H1 (cell line): ENCODE measurements at regions not wholly inside any gene's neighbourhood (a gene's known extent, or its start where the extent isn't known, plus 50 kb on each side); places are given as distances from the start of the nearest gene placed in this dataset.
A peak's percentile ranks its signal among the peaks of the same experiment; 100 is the strongest.

Source experiments
- CTCF ChIA-PET: fragments of 300-600 bp; sonication (Branson Sonifier 250); formaldehyde crosslinking; loops from one replicate; lab custom pipeline; 2021; ENCODE audit not compliant: partially characterized antibody; lab: Charles Lee
- POLR2A ChIA-PET: fragments of 300-600 bp; sonication (Branson Sonifier 250); formaldehyde crosslinking; loops from one replicate; lab custom pipeline; 2021; ENCODE audit warnings: inconsistent platforms; ENCODE audit not compliant: partially characterized antibody; lab: Charles Lee
- DNase-seq, 2 experiments: peaks; one replicate each; pipeline versions ENCODE4 v3.0.0 to v3.0.0-alpha.2; 2010 to 2022; ENCODE audit warnings: low spot score in 2 of 2, low read depth in 1 of 2, mixed read lengths in 1 of 2
- FAIRE-seq: peaks from 2 replicates; lab custom pipeline; 2011; peaks lifted over from hg19 to GRCh38; lab: Jason Lieb, UNC
- H2AFZ ChIP-seq: 2 replicates; pipeline ENCODE4 v1.8.1; 2012; ENCODE audit warnings: low read length, inconsistent platforms
- H2AK5ac ChIP-seq: 2 replicates; pipeline ENCODE4 v1.6.1; 2013; ENCODE audit warnings: low read depth, low read length
- H2BK120ac ChIP-seq: replicated peaks from 2 replicates; pipeline ENCODE3; 2013; ENCODE audit warnings: low read depth, low read length, inconsistent platforms
- H2BK12ac ChIP-seq: 2 replicates; pipeline ENCODE4 v1.6.1; 2013; ENCODE audit warnings: low read depth, low read length
- H2BK15ac ChIP-seq: 2 replicates; pipeline ENCODE4 v1.6.1; 2013; ENCODE audit warnings: low read length
- H2BK20ac ChIP-seq: 2 replicates; pipeline ENCODE4 v1.6.1; 2013; ENCODE audit warnings: low read length
- H2BK5ac ChIP-seq: 2 replicates; pipeline ENCODE4 v1.6.1; 2013; ENCODE audit warnings: low read depth, low read length
- H3K14ac ChIP-seq: 2 replicates; pipeline ENCODE4 v1.6.1; 2013; ENCODE audit warnings: inconsistent platforms; ENCODE audit not compliant: insufficient read length
- H3K18ac ChIP-seq: 2 replicates; pipeline ENCODE4 v1.6.1; 2013; ENCODE audit warnings: low read length; ENCODE audit errors: extremely low read depth
- H3K23ac ChIP-seq: 2 replicates; pipeline ENCODE4 v1.6.1; 2013; ENCODE audit warnings: inconsistent platforms; ENCODE audit not compliant: insufficient read length
- H3K23me2 ChIP-seq: 2 replicates; pipeline ENCODE4 v1.6.1; 2013; ENCODE audit warnings: low read depth, low read length
- H3K27ac ChIP-seq: 2 replicates; pipeline ENCODE4 v1.6.1; 2011; ENCODE audit warnings: low read depth, low read length, inconsistent platforms
- H3K27me3 ChIP-seq, 4 experiments: replicated peaks in 1 of 4; 1 replicate in 1 of 4; 2 replicates in 3 of 4; pipeline versions ENCODE4 v1.6.1 to v1.8.1; 2011 to 2013; ENCODE audit warnings: low read length in 3 of 4, mild to moderate bottlenecking in 3 of 4, inconsistent platforms in 2 of 4, mixed read lengths in 2 of 4, moderate library complexity in 1 of 4; ENCODE audit not compliant: control insufficient read depth in 3 of 4, insufficient read depth in 3 of 4; ENCODE audit errors: extremely low read depth in 1 of 4
- H3K36me3 ChIP-seq, 4 experiments: 2 replicates each; pipeline versions ENCODE4 v1.6.1 to v1.8.1; 2011 to 2013; ENCODE audit warnings: mild to moderate bottlenecking in 4 of 4, low read length in 3 of 4, moderate library complexity in 2 of 4, control low read depth in 1 of 4, inconsistent platforms in 1 of 4; ENCODE audit not compliant: insufficient read depth in 4 of 4, control insufficient read depth in 2 of 4
- H3K4ac ChIP-seq: replicated peaks from 2 replicates; pipeline ENCODE3; 2013; ENCODE audit warnings: low read length, low read depth, mixed read lengths, inconsistent platforms; ENCODE audit not compliant: insufficient read length
- H3K4me1 ChIP-seq, 4 experiments: replicated peaks in 1 of 4; 1 replicate in 1 of 4; 2 replicates in 3 of 4; pipeline versions ENCODE4 v1.6.1 to v1.8.1; 2011 to 2013; ENCODE audit warnings: low read length in 3 of 4, inconsistent platforms in 2 of 4, mixed read lengths in 1 of 4; ENCODE audit not compliant: insufficient read depth in 4 of 4, control insufficient read depth in 3 of 4
- H3K4me2 ChIP-seq, 2 experiments: 2 replicates each; pipeline versions ENCODE4 v1.6.1 to v1.8.1; 2011 to 2013; ENCODE audit warnings: low read depth in 2 of 2, low read length in 2 of 2, control low read depth in 1 of 2, inconsistent platforms in 1 of 2, mild to moderate bottlenecking in 1 of 2; ENCODE audit not compliant: insufficient read depth in 1 of 2
- H3K4me3 ChIP-seq, 4 experiments: fragments of 200-600, 300-600 bp in 1 of 4; sonication (generic), shearing (Covaris generic), sonication (Bioruptor Twin) in 1 of 4; 2 replicates each; pipeline versions ENCODE4 v1.5.1 to v1.8.1; 2011 to 2016; ENCODE audit warnings: low read length in 4 of 4, low read depth in 3 of 4, control low read depth in 2 of 4, inconsistent platforms in 2 of 4, mild to moderate bottlenecking in 2 of 4, mixed read lengths in 1 of 4, moderate library complexity in 1 of 4; ENCODE audit not compliant: insufficient read depth in 2 of 4; ENCODE audit errors: extremely low read depth in 1 of 4
- H3K56ac ChIP-seq: replicated peaks from 2 replicates; pipeline ENCODE3; 2013; ENCODE audit warnings: low read depth, mild to moderate bottlenecking, mixed read lengths, low read length, inconsistent platforms; ENCODE audit not compliant: insufficient read length
- H3K79me1 ChIP-seq: 2 replicates; pipeline ENCODE4 v1.6.1; 2013; ENCODE audit warnings: low read depth, low read length, control low read depth
- H3K79me2 ChIP-seq, 2 experiments: 2 replicates each; pipeline versions ENCODE4 v1.6.1 to v1.8.1; 2012 to 2013; ENCODE audit warnings: low read length in 2 of 2, mild to moderate bottlenecking in 2 of 2, inconsistent platforms in 1 of 2; ENCODE audit not compliant: insufficient read depth in 2 of 2, control insufficient read depth in 1 of 2
- H3K9ac ChIP-seq, 4 experiments: replicated peaks in 1 of 4; 1 replicate in 1 of 4; 2 replicates in 3 of 4; pipeline versions ENCODE4 v1.6.1 to v1.8.1; 2011 to 2013; ENCODE audit warnings: low read depth in 3 of 4, low read length in 3 of 4, control low read depth in 2 of 4, mild to moderate bottlenecking in 2 of 4, moderate library complexity in 2 of 4, inconsistent platforms in 1 of 4; ENCODE audit errors: extremely low read depth in 1 of 4
- H3K9me3 ChIP-seq, 2 experiments: 2 replicates each; pipeline versions ENCODE4 v1.6.1 to v1.8.1; 2012 to 2013; ENCODE audit warnings: mild to moderate bottlenecking in 2 of 2, moderate library complexity in 2 of 2, control low read depth in 1 of 2, inconsistent platforms in 1 of 2, low read depth in 1 of 2, low read length in 1 of 2, mixed read lengths in 1 of 2; ENCODE audit not compliant: insufficient read depth in 2 of 2
- H4K20me1 ChIP-seq, 2 experiments: replicated peaks in 1 of 2; 2 replicates each; pipeline versions ENCODE3 to v1.8.1; 2011 to 2013; ENCODE audit warnings: inconsistent platforms in 2 of 2, low read length in 2 of 2, mild to moderate bottlenecking in 1 of 2; ENCODE audit not compliant: insufficient read depth in 2 of 2, control insufficient read depth in 1 of 2
- H4K5ac ChIP-seq: 2 replicates; pipeline ENCODE4 v1.6.1; 2013; ENCODE audit warnings: low read length, low read depth, mixed read lengths, inconsistent platforms; ENCODE audit not compliant: insufficient read length
- H4K8ac ChIP-seq: 2 replicates; pipeline ENCODE4 v1.8.0; 2013; ENCODE audit warnings: mild to moderate bottlenecking, moderate library complexity, low read length, inconsistent platforms; ENCODE audit not compliant: insufficient read depth; ENCODE audit errors: extremely low read depth
- H4K91ac ChIP-seq: replicated peaks from 2 replicates; pipeline ENCODE3; 2013; ENCODE audit warnings: low read length, mixed read lengths, inconsistent platforms; ENCODE audit not compliant: insufficient read length
- CBX5 ChIP-seq: fragments of 300-800, 300-1000 bp; sonication (generic); IDR thresholded peaks from 2 replicates; pipeline ENCODE4 v1.7.1; 2016; ENCODE audit warnings: antibody characterized with exemption, low read length, low read depth
- CREB1 ChIP-seq: IDR thresholded peaks from 2 replicates; pipeline ENCODE4 v1.6.1; 2012; ENCODE audit warnings: inconsistent platforms
- EGR1 ChIP-seq: IDR thresholded peaks from 2 replicates; pipeline ENCODE4 v1.6.1; 2011; ENCODE audit warnings: low read depth, low read length, borderline replicate concordance
- EP300 ChIP-seq, 2 experiments: IDR thresholded peaks; 1 replicate in 1 of 2; 2 replicates in 1 of 2; pipeline ENCODE4 v1.6.1; 2011 to 2012; ENCODE audit warnings: low read depth in 2 of 2, low read length in 2 of 2, mild to moderate bottlenecking in 2 of 2, borderline replicate concordance in 1 of 2, inconsistent platforms in 1 of 2, moderate library complexity in 1 of 2
- FOSL1 ChIP-seq: IDR thresholded peaks from 2 replicates; pipeline ENCODE4 v1.6.1; 2011; ENCODE audit warnings: mild to moderate bottlenecking, low read depth, low read length, moderate library complexity; ENCODE audit not compliant: insufficient read depth
- GABPA ChIP-seq: IDR thresholded peaks from 2 replicates; pipeline ENCODE4 v1.6.1; 2011; ENCODE audit warnings: mild to moderate bottlenecking, low read length, moderate library complexity, borderline replicate concordance; ENCODE audit not compliant: insufficient read depth
- KDM5A ChIP-seq: fragments of 200-600 bp; IDR thresholded peaks from 2 replicates; pipeline ENCODE4 v1.7.1; 2012; ENCODE audit warnings: mild to moderate bottlenecking, low read length, inconsistent platforms, mixed read lengths
- MAX ChIP-seq: IDR thresholded peaks from 2 replicates; pipeline ENCODE4 v1.6.1; 2012; ENCODE audit warnings: inconsistent platforms
- PHF8 ChIP-seq: fragments of 200-600 bp; sonication (generic); conservative IDR thresholded peaks from 2 replicates; pipeline ENCODE4 v1.7.1; 2012; ENCODE audit warnings: low read depth, mild to moderate bottlenecking, inconsistent platforms, low read length, moderate library complexity
- SIRT6 ChIP-seq: IDR thresholded peaks from one replicate; pipeline ENCODE4 v1.7.1; 2012; ENCODE audit warnings: low read length, inconsistent platforms
- TAF7 ChIP-seq: optimal IDR thresholded peaks from 2 replicates; pipeline ENCODE3; 2011; ENCODE audit warnings: low read depth, mild to moderate bottlenecking, inconsistent platforms, low read length, moderate library complexity, borderline replicate concordance
- TEAD4 ChIP-seq: IDR thresholded peaks from 2 replicates; pipeline ENCODE4 v1.6.1; 2012; ENCODE audit warnings: low read depth, low read length, inconsistent platforms, mixed read lengths
- WGBS, 2 experiments: shearing (Covaris generic) in 1 of 2; methylation state at CpG; one replicate each; pipeline versions ENCODE4 v1.1.6 to v1.1.7; 2013 to 2015; ENCODE audit warnings: low lambda C conversion rate in 2 of 2, mixed read lengths in 2 of 2, inconsistent platforms in 1 of 2, low coverage in 1 of 2, missing lambda C conversion rate in 1 of 2; ENCODE audit not compliant: insufficient replicate concordance in 2 of 2, insufficient coverage in 1 of 2, insufficient read length in 1 of 2; ENCODE audit errors: extremely low coverage in 1 of 2, missing lambda C conversion rate in 1 of 2; 5-methylcytosine and 5-hydroxymethylcytosine counted together

- no peak overlapping the region for H2BK120ac ChIP-seq
- no peaks in the 10 kb centered on the region for H3K36me3 ChIP-seq
- no peak overlapping the region for H2BK15ac ChIP-seq
- H3K4me3 ChIP-seq, result no peak overlapping the region
- no peaks in the 10 kb centered on the region for H3K23me2 ChIP-seq
- H3K4ac ChIP-seq, result no peak overlapping the region
- CTCF ChIA-PET, result interaction anchor here (1.3 kb wide), 1 partner anchor 39 kb away, joined by 5 read pairs; no protein-coding TSS in a partner anchor
- no peaks in the 10 kb centered on the region for H3K79me2 ChIP-seq
- no peak overlapping the region for H2BK12ac ChIP-seq
- FAIRE-seq (no peak), DNase-seq (no peak)
- H3K27me3 ChIP-seq, result peaks cover 0 to 1% (median 0%) of the 10 kb centered on the region in 4 experiments; a peak in 1 of 7 replicates
- H3K79me1 ChIP-seq, result no peaks in the 10 kb centered on the region
- H2AK5ac ChIP-seq, result no peak overlapping the region
- no peak overlapping the region for H4K91ac ChIP-seq
- no peak overlapping the region for H3K18ac ChIP-seq
- POLR2A ChIA-PET, result no interaction called here
- no peak overlapping the region for H2BK20ac ChIP-seq
- no peak overlapping the region for H3K56ac ChIP-seq
- no peak overlapping the region for H2BK5ac ChIP-seq
- H3K23ac ChIP-seq, result no peak overlapping the region
- no peak overlapping the region for H4K5ac ChIP-seq
- no peaks in the 10 kb centered on the region for H4K20me1 ChIP-seq
- H3K9ac ChIP-seq, result no peak overlapping the region
- H3K14ac ChIP-seq, result no peak overlapping the region
- H3K4me2 ChIP-seq, result no peak overlapping the region
- no peak overlapping the region for H4K8ac ChIP-seq
- H3K4me1 ChIP-seq, result no peaks in the 10 kb centered on the region
- H3K9me3 ChIP-seq, result no peaks in the 10 kb centered on the region
- H3K27ac ChIP-seq, result no peak overlapping the region
- 81% methylated on average over 3 of the region's 3 CpGs; no CpG with 5 or more reads in 1 of the 2 experiments for WGBS, 2 experiments
- 0 out of 2 replicates have a peak overlapping the region, but pooled peaks have one; percentile 35 for H2AFZ ChIP-seq
- TF ChIP-seq CBX5 (no peak), KDM5A (no peak), TAF7 (no peak), PHF8 (no peak), EGR1 (no peak), GABPA (no peak), FOSL1 (no peak), EP300 (IDR thresholded peaks at IDR 0.05; ENCODE audit: borderline replicate concordance in 1 of 2, low read depth in 2 of 2, low read length in 2 of 2) (no peak), SIRT6 (no peak), MAX (no peak), TEAD4 (no peak), CREB1 (no peak)
Observed at GRCh38 chr4:123812066-123812390, 415.4 kb downstream of the SPRY1 start.
